ENCODE measurements at regions not wholly inside any gene's neighbourhood (a gene's known extent, or its start where the extent isn't known, plus 50 kb on each side); places are given as distances from the start of the nearest gene placed in this dataset.

DNA sequence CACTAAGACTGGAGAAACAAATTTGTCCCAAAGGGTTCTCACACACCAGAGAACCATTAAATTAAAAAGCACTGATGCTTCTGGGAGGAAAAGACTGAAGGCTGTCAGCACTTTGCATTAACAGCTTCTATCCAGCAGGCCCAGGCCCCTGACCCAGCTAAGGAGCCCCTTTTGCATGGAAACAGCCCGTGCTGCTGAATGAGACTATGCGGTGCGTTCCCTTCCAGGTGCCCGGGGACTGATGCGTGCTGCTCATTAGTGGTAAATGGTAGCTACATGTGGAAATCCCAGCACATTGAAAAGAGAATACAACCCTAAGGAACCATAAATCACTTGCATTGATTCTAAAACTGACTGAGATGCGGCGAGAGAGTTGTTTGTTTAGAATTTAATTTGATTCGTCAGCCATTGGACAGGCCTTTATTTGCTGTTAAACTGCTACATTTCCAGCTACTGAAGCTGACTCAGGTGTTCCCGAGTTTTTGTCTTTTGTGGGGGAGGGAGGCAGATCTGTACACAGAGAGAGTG, 351.0 kb upstream of the SLC24A2 start:
- DNase-seq: no peak
- H3K9me3 ChIP-seq: no peaks in the 10 kb centered on the region
- H3K27me3 ChIP-seq: no peaks in the 10 kb centered on the region
- no peak overlapping the region for H3K4me3 ChIP-seq (ENCODE audit: low read depth, low read length)
- H3K36me3 ChIP-seq: no peaks in the 10 kb centered on the region
- no peaks in the 10 kb centered on the region for H3K4me1 ChIP-seq
- TF ChIP-seq, protein P1, sequence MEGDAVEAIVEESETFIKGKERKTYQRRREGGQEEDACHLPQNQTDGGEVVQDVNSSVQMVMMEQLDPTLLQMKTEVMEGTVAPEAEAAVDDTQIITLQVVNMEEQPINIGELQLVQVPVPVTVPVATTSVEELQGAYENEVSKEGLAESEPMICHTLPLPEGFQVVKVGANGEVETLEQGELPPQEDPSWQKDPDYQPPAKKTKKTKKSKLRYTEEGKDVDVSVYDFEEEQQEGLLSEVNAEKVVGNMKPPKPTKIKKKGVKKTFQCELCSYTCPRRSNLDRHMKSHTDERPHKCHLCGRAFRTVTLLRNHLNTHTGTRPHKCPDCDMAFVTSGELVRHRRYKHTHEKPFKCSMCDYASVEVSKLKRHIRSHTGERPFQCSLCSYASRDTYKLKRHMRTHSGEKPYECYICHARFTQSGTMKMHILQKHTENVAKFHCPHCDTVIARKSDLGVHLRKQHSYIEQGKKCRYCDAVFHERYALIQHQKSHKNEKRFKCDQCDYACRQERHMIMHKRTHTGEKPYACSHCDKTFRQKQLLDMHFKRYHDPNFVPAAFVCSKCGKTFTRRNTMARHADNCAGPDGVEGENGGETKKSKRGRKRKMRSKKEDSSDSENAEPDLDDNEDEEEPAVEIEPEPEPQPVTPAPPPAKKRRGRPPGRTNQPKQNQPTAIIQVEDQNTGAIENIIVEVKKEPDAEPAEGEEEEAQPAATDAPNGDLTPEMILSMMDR (IDR thresholded peaks at IDR 0.05; ENCODE audit: low read depth, low read length): no peak

DNA sequence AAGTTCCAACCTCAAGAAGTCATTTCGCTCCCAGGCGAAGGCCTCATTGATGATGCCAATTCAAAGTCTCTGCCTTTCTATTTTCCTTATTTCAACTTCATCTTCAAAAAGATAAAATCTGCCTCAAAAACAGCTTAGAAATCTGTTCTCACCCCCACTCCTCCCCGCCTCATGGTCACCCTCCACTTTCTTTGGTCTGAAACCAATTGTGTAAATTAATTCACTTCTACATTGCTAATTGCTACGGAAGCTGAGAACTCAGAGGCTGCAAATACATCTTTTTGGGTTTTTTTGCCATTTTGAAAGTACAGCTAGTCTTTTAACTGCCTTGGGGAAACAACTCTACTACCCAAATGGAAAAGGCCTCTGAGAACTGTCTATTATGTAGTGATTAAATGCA, 350.0 kb upstream of the SLC24A2 start:
- Histone ChIP-seq H3K4me1 (no peaks in the 10 kb centered on the region), H3K9me3 (no peaks in the 10 kb centered on the region), H3K36me3 (no peaks in the 10 kb centered on the region), H3K27me3 (no peaks in the 10 kb centered on the region), H3K4me3 (ENCODE audit: low read depth, low read length) (no peak overlapping the region)
- TF ChIP-seq, protein P1 (IDR thresholded peaks at IDR 0.05; ENCODE audit: low read depth, low read length): no peak
- no peak for DNase-seq

DNA sequence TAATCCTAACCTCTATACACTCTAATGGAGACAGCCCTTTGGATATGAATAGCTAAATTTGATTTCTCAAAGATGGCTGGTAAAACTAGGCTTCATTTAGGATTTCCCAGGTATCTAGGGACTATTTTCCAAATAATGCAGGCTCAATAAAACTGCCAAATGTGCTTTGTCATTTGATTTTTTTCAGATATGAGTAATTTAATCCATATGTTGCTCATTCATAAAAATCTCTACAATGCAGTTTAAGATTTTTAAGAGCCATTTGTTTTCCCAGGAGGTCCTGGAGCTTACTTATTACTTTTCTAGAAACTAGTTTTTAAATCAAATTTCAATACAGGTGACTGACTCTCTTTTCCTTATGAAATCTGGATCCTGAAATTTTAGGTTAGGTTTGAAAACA, 349.3 kb upstream of the SLC24A2 start:
- no peaks in the 10 kb centered on the region for H3K9me3 ChIP-seq

DNA sequence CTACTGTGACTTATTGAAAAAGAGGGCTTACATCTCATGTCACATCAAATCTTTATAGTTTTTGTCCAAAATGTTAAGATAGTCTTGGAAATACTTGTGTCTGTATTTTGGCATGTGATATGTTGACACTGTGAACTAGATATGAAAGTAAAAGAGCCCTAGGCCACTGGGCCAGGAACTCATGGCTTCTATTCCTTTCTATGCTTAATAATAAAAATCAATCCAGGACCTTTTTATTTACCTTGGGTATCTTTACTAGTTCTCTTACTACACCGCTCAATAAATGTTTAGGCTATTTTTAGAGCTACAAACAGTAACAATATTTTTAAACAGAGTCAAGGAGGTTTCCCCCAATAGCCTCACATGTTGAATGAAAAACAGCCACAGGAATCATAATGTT, 348.6 kb upstream of the SLC24A2 start:
- Histone ChIP-seq H3K36me3 (no peaks in the 10 kb centered on the region), H3K27me3 (no peaks in the 10 kb centered on the region; the same call in 1 of the 2 replicates), H3K4me3 (ENCODE audit: low read depth, low read length) (no peak overlapping the region), H3K4me1 (no peaks in the 10 kb centered on the region), H3K9me3 (no peaks in the 10 kb centered on the region)
- TF ChIP-seq, protein P1 (IDR thresholded peaks at IDR 0.05; ENCODE audit: low read depth, low read length): no peak
- no peak for DNase-seq

More for the DNA sequence above, 349.3 kb upstream of the SLC24A2 start:
- no peak overlapping the region for H3K4me3 ChIP-seq (ENCODE audit: low read depth, low read length)
- no peak for DNase-seq
- no peaks in the 10 kb centered on the region; the same call in 1 of the 2 replicates for H3K27me3 ChIP-seq
- TF ChIP-seq, protein P1 (IDR thresholded peaks at IDR 0.05; ENCODE audit: low read depth, low read length): no peak
- H3K4me1 ChIP-seq: no peaks in the 10 kb centered on the region
- H3K36me3 ChIP-seq: no peaks in the 10 kb centered on the region

DNA sequence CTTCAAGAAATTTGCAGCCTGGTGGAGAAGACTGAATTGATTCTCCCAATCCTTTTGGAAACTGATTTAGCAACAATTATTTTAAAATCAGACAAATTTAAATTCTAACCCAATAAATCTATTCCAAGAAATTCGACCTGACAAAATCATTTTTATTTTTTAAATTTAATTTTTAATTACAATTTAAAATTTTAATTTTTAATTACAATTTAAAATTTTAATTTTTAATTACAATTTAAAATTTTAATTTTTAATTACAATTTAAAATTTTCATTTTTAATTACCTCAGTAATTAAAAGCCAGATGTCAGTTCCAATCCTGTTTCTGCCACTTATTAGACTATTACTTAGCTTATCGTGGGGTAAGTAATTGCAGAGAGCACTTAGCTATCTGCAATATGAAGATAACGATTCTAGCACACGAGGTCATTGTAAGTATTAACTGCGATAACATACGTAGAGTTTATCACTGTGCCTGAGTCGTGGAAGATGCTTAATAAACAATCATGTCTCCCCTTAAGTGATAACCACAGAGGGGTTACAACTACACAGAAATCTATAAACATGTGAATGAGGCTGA, 346.4 kb upstream of the SLC24A2 start:
- H3K27me3 ChIP-seq: no peaks in the 10 kb centered on the region; the same call in 1 of the 2 replicates
- H3K36me3 ChIP-seq: no peaks in the 10 kb centered on the region
- TF ChIP-seq, protein P1 (IDR thresholded peaks at IDR 0.05; ENCODE audit: low read depth, low read length): no peak
- no peak for DNase-seq
- no peak overlapping the region for H3K4me3 ChIP-seq (ENCODE audit: low read depth, low read length)
- no peaks in the 10 kb centered on the region for H3K9me3 ChIP-seq
- no peaks in the 10 kb centered on the region for H3K4me1 ChIP-seq

DNA sequence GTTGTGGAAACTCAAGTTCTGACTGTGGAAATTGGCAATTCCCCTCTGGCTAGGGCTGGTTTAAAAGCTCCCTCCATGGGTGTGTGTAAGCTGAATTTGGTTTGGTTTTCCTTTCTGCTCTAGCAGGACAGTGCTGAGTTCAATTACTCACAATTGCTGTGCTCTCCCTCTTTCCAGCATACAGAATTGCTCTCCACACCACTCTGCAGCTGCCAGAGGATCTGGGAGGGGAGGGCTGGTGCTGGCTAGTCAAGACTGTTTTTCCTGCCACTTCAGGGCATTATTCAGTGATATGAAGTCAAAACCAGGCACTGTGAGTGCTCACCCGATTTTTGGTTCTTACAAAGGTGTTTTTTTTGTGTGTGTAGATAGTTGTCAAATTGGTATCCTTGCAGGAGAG, 336.9 kb upstream of the SLC24A2 start:
- no peaks in the 10 kb centered on the region for H3K36me3 ChIP-seq
- DNase-seq: no peak
- no peaks in the 10 kb centered on the region for H3K9me3 ChIP-seq
- TF ChIP-seq, protein P1 (IDR thresholded peaks at IDR 0.05; ENCODE audit: low read depth, low read length): no peak
- no peak overlapping the region for H3K4me3 ChIP-seq (ENCODE audit: low read depth, low read length)
- H3K4me1 ChIP-seq: no peaks in the 10 kb centered on the region
- no peaks in the 10 kb centered on the region for H3K27me3 ChIP-seq

All from BE2C (cell line).